Cardiac fibroblast (primary cell): ENCODE measurements at regions not wholly inside any gene's neighbourhood (a gene's known extent, or its start where the extent isn't known, plus 50 kb on each side); places are given as distances from the start of the nearest gene placed in this dataset.

Experiments used
- DNase-seq, 2 donors: peaks; one replicate each; pipeline versions ENCODE4 v3.0.0 to v3.0.0-alpha.2; 2010; ENCODE audit warnings: low read depth in 2 of 2
- H3K4me3 ChIP-seq, 2 donors: replicated peaks in 1 of 2; 1 replicate in 1 of 2; 2 replicates in 1 of 2; pipeline ENCODE4 v1.5.1; 2011; ENCODE audit warnings: low read depth in 2 of 2, low read length in 2 of 2, mild to moderate bottlenecking in 2 of 2, moderate library complexity in 1 of 2
- TF ChIP-seq, protein P1 (sequence below): IDR thresholded peaks from one replicate; pipeline ENCODE4 v1.5.1; 2011; ENCODE audit warnings: low read depth, mild to moderate bottlenecking, low read length, inconsistent platforms

DNA sequence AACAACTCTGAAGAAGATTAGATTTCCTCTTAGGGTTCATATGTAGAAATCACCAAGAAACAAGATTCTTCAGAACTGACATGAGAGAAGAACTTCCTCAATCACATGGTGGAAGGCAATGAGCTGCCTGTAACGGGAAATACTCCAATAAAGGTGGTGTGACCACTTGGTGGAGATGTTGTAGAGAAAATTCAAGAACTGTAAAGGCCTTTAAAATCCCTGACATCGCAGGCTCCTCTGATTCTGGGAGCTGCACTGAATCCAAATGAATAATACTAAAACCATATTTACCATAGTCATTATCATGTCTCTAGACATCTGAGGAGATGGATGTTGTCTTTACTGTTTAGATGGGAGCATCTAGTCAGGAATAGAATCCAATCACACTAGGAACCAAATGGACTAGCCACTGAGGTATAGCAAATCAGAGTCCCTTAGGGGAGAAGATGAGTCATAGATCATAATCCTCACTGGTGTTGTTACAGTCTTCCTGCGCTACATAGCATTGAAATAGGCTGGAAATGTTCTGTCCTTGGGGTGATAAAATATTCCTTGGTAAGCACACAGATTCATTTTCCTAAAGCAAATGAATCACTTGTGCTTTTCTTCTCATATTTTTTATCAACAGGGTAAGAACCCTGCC, 321.6 kb upstream of the TENM4 start:
- no peak for DNase-seq
- no peak overlapping the region for H3K4me3 ChIP-seq
- TF ChIP-seq, protein P1, sequence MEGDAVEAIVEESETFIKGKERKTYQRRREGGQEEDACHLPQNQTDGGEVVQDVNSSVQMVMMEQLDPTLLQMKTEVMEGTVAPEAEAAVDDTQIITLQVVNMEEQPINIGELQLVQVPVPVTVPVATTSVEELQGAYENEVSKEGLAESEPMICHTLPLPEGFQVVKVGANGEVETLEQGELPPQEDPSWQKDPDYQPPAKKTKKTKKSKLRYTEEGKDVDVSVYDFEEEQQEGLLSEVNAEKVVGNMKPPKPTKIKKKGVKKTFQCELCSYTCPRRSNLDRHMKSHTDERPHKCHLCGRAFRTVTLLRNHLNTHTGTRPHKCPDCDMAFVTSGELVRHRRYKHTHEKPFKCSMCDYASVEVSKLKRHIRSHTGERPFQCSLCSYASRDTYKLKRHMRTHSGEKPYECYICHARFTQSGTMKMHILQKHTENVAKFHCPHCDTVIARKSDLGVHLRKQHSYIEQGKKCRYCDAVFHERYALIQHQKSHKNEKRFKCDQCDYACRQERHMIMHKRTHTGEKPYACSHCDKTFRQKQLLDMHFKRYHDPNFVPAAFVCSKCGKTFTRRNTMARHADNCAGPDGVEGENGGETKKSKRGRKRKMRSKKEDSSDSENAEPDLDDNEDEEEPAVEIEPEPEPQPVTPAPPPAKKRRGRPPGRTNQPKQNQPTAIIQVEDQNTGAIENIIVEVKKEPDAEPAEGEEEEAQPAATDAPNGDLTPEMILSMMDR: no peak

DNA sequence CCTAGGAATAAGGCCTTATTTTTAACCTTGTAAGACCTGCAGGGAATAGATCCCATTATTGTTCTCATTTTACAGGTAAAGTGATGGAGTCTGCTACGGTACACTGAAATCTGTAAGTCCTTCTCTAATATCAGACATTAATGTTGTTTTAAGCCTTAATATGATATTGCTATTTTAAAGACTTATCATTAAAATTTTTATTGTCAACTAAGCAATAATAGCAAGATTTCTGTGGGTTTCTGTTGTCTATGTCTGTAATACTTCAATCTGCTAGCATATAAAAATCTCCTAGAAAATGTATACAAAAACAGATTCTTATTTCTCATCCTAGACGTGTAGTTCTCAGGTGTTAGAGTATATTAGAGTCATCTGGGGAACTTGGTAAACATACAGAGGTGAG, 317.5 kb upstream of the TENM4 start:
- TF ChIP-seq, protein P1: no peak
- DNase-seq: no peak

DNA sequence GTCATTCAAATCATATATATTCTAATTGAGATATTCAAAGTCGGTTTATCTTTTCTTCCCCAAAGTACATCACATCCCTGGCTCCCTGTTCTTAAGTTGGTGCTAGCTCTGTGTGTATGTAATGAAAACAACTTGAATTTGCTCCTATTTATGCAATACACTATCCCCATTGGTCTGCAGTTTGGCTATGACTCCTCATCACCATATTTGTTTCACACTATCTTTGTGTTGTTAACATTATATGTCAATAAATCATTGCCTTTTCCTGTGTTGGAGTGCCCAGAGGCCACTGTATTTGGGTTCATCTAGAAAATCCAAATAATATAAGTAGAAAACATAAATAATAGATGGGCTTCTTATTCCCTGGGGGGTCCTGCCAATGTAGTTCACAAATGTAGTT, 306.6 kb upstream of the TENM4 start:
- DNase-seq: no peak
- TF ChIP-seq, protein P1: no peak
- no peak overlapping the region for H3K4me3 ChIP-seq

More for the DNA sequence above, 317.5 kb upstream of the TENM4 start:
- no peak overlapping the region for H3K4me3 ChIP-seq

DNA sequence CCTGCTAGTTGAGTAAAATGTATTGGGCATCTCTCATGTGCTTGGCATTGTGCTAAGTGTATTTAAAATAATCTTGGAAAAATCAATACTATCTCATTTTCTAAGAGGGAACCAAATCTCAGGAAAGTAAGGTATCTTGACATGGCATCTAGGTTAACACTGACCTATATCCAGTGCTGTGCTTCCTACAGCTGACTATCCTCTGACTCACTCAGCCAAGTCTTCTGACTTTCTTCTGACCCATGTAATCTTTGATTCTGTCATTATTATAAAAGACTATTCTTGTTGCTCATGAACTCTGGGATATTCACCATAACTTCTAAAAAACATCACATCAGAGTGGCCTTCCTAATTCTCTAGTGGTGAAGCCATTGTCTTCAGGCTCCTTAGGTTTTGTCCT, 304.1 kb upstream of the TENM4 start:
- no peak overlapping the region for H3K4me3 ChIP-seq
- TF ChIP-seq, protein P1: no peak
- DNase-seq: no peak

DNA sequence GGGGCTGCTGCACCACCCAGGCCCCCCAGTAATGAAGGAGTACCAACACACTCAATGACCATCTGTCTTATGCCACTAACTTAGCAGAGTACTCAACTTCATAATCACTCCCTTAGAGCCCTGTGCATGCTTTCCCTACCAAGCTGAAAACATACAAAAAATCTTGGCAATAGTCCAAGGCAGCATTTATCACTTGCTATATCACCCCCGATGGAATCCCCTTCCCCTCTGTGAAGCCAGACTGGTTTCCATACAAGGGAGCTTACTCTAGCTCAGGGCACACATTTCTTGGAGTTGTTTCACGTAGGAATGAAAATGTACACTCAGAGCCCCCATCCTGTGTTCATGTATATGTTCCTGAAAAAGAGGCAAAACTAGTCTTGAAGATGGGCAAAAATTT, 301.3 kb upstream of the TENM4 start:
- H3K4me3 ChIP-seq: no peak overlapping the region
- no peak for DNase-seq
- TF ChIP-seq, protein P1: no peak

DNA sequence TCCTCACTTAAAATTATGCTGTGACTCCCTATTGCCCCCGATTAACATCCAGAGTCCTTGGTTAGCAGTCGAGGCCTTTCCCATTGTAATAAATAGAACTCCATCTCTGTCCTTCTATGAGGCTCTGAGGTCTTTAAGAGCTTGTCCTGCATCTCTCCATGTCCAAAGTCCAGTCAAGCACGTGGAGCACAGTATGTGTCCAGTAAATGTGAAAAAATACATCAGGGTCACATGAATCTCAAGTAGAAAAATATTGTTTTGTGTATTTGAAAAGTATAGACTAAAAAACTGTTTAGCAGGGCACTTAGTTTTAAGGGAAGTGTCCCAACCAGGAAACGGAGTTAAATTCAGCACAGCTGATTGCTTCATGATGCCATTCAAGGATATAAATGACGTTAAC, 298.8 kb upstream of the TENM4 start:
- DNase-seq: no peak
- H3K4me3 ChIP-seq: no peak overlapping the region
- TF ChIP-seq, protein P1: no peak

DNA sequence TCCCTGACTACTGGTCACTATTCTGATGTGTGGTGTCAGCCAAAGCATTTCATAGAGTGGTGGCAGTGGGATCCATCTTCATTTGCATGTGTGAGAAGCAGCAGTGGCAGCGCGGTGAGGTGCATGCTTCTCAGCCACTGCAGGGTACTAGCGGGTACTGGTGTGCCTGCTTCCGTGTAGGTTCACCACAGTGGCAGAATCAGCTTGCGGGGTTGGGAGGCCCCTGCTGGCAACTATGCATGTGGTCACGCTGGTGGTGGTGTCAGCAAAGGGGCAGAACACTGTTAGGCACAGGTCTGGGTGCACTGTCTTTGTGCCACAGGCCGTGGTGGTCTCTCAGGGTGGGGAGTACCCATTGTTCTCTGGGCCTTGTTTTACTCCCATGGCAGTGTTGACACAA, 286.4 kb upstream of the TENM4 start:
- no peak for DNase-seq
- TF ChIP-seq, protein P1: no peak
- no peak overlapping the region for H3K4me3 ChIP-seq
